Ishikawa (cell line): ENCODE measurements at regions not wholly inside any gene's neighbourhood (a gene's known extent, or its start where the extent isn't known, plus 50 kb on each side); places are given as distances from the start of the nearest gene placed in this dataset.

Experiments used
- CEBPB ChIP-seq: IDR thresholded peaks from 2 replicates; pipeline ENCODE4 v1.6.1; 2012
- FOXM1 ChIP-seq: IDR thresholded peaks from 2 replicates; pipeline ENCODE4 v1.6.1; 2012; ENCODE audit warnings: low read depth, borderline replicate concordance
- TAF1 ChIP-seq: IDR thresholded peaks from 2 replicates; pipeline ENCODE4 v1.6.1; 2012; ENCODE audit warnings: low read depth, mild to moderate bottlenecking

DNA sequence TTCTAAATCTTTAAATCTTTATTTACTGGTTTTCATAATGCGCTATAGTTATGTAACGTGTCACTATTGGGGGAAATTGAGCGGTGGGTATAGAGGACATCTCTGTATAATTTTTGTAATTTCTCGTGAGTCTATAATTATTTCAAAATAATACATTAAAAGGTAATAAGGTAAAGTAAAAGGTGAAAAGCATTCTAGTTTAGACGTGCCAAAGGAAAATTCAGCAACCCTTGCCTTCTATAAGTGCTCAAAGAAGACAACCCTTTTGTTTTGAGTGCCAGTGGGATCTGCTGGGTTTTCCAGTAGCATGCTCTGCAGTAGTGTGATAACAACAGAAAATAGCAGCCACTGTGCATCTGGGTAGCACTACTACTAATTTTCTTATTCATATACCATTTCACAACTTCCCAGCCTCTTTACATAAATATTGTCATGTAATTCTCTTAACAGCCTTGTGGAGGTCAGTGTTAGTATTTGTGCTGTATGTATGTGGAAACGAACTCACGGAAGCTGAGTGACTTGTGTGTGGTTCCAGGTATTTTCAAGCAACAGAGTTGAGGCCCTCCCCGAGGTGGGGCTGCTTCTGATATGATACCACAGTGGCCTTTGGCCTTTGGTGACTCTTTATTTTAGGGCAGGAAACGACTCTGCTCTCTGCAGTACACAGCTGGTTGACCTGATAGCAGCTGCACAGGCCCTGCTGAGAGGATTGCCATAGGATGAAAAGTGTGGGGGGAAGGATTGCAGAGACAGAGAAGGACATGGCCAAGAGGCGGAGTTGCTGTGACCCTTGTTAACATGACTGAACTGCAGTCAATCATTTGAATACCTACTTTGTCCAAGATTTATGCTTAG lies 104.5 kb downstream of the TDRD15 start:
- TF ChIP-seq CEBPB (no peak), FOXM1 (no peak), TAF1 (no peak)
